IMR-90 (cell line): ENCODE measurements at regions not wholly inside any gene's neighbourhood (a gene's known extent, or its start where the extent isn't known, plus 50 kb on each side); places are given as distances from the start of the nearest gene placed in this dataset.

ENCODE experiments used
- ATAC-seq: fragments of 200-7000 bp; cut with Tn5 transposase; 2 replicates; pipeline ENCODE4 v1.9.1; 2020; ENCODE audit warnings: low read depth, mild to moderate bottlenecking, moderate library complexity
- BruUV-seq: library from RNA; stranded (reverse); fragments of 400-500 nt; replicated peaks from 2 replicates; lab custom pipeline; 2021; lab: Mats Ljungman, UMichigan
- CTCF ChIA-PET: fragments of 300-600 bp; formaldehyde crosslinking; extraction: SDS; loops from one replicate; lab custom pipeline; 2021; ENCODE audit warnings: antibody characterized with exemption; lab: Yijun Ruan, JAX
- POLR2A ChIA-PET: fragments of 300-600 bp; sonication (Branson Sonifier 250); formaldehyde crosslinking; loops from one replicate; lab custom pipeline; 2022; ENCODE audit warnings: antibody characterized with exemption; ENCODE audit not compliant: unreplicated experiment; lab: Charles Lee
- DNase-seq: peaks from one replicate; pipeline ENCODE4 v3.0.0; 2013
- H2AFZ ChIP-seq: replicated peaks from 2 replicates; pipeline ENCODE3; 2013; ENCODE audit warnings: low read length, mild to moderate bottlenecking; ENCODE audit not compliant: poor library complexity
- H2AK5ac ChIP-seq: 2 replicates; pipeline ENCODE4 v1.6.1; 2013; ENCODE audit warnings: low read depth, low read length, inconsistent platforms
- H2AK9ac ChIP-seq: replicated peaks from 2 replicates; pipeline ENCODE3; 2013; ENCODE audit warnings: mild to moderate bottlenecking, low read depth, low read length, moderate library complexity; ENCODE audit not compliant: poor library complexity
- H2BK120ac ChIP-seq: 2 replicates; pipeline ENCODE4 v1.6.1; 2013; ENCODE audit warnings: low read depth, low read length, inconsistent platforms
- H2BK15ac ChIP-seq: 3 replicates; pipeline ENCODE4 v1.6.1; 2013; ENCODE audit warnings: low read depth, low read length, inconsistent platforms
- H2BK20ac ChIP-seq: 2 replicates; pipeline ENCODE4 v1.6.1; 2013; ENCODE audit warnings: low read depth, mild to moderate bottlenecking, inconsistent platforms, low read length, moderate library complexity
- H2BK5ac ChIP-seq: 2 replicates; pipeline ENCODE4 v1.6.1; 2013; ENCODE audit warnings: mild to moderate bottlenecking, low read depth, low read length, inconsistent platforms; ENCODE audit not compliant: poor library complexity, severe bottlenecking
- H3K14ac ChIP-seq: replicated peaks from 2 replicates; pipeline ENCODE4 v1.6.1; 2013; ENCODE audit warnings: low read depth, low read length, inconsistent platforms
- H3K18ac ChIP-seq: 2 replicates; pipeline ENCODE4 v1.6.1; 2013; ENCODE audit warnings: low read depth, low read length, control low read depth
- H3K23ac ChIP-seq: 2 replicates; pipeline ENCODE4 v1.6.1; 2013; ENCODE audit warnings: low read depth, low read length, inconsistent platforms
- H3K27ac ChIP-seq: 2 replicates; pipeline ENCODE4 v1.5.1; 2013; ENCODE audit warnings: mild to moderate bottlenecking, control low read depth, low read length; ENCODE audit not compliant: insufficient read depth
- H3K27me3 ChIP-seq: 2 replicates; pipeline ENCODE4 v1.6.1; 2013; ENCODE audit warnings: low read length; ENCODE audit not compliant: control insufficient read depth, insufficient read depth
- H3K36me3 ChIP-seq: 2 replicates; pipeline ENCODE4 v1.6.1; 2013; ENCODE audit warnings: low read length, mixed read lengths; ENCODE audit not compliant: control insufficient read depth, insufficient read depth
- H3K4ac ChIP-seq: 2 replicates; pipeline ENCODE4 v1.6.1; 2013; ENCODE audit warnings: low read depth, low read length, inconsistent platforms
- H3K4me1 ChIP-seq: 2 replicates; pipeline ENCODE4 v1.6.1; 2013; ENCODE audit warnings: low read length, mixed read lengths; ENCODE audit not compliant: control insufficient read depth, insufficient read depth
- H3K4me2 ChIP-seq: 2 replicates; pipeline ENCODE4 v1.6.1; 2013; ENCODE audit warnings: low read depth, mild to moderate bottlenecking, control low read depth, low read length, moderate library complexity
- H3K4me3 ChIP-seq: 2 replicates; pipeline ENCODE4 v1.5.1; 2013; ENCODE audit warnings: low read depth, mild to moderate bottlenecking, control low read depth, low read length, moderate library complexity; ENCODE audit not compliant: insufficient read depth
- H3K56ac ChIP-seq: 2 replicates; pipeline ENCODE4 v1.6.1; 2013; ENCODE audit warnings: low read length, inconsistent platforms; ENCODE audit not compliant: insufficient read depth; ENCODE audit errors: extremely low read depth
- H3K79me1 ChIP-seq, 2 experiments: 2 replicates each; pipeline ENCODE4 v1.6.1; 2013; ENCODE audit warnings: low read length in 2 of 2, inconsistent platforms in 1 of 2, low read depth in 1 of 2
- H3K9ac ChIP-seq: 2 replicates; pipeline ENCODE4 v1.6.1; 2013; ENCODE audit warnings: low read depth, low read length, control low read depth
- H3K9me1 ChIP-seq: 2 replicates; pipeline ENCODE4 v1.6.1; 2013; ENCODE audit warnings: low read length, inconsistent platforms; ENCODE audit not compliant: insufficient read depth
- H3K9me3 ChIP-seq: 2 replicates; pipeline ENCODE4 v1.6.1; 2013; ENCODE audit warnings: low read length; ENCODE audit not compliant: control insufficient read depth, insufficient read depth
- H4K20me1 ChIP-seq: 2 replicates; pipeline ENCODE4 v1.6.1; 2013; ENCODE audit warnings: low read length, inconsistent platforms; ENCODE audit not compliant: insufficient read depth
- H4K5ac ChIP-seq: 2 replicates; pipeline ENCODE4 v1.6.1; 2013; ENCODE audit warnings: mild to moderate bottlenecking, low read depth, low read length, control low read depth
- H4K8ac ChIP-seq, 2 experiments: 2 replicates each; pipeline ENCODE4 v1.6.1; 2013; ENCODE audit warnings: low read depth in 2 of 2, low read length in 2 of 2, control low read depth in 1 of 2, inconsistent platforms in 1 of 2
- H4K91ac ChIP-seq: 2 replicates; pipeline ENCODE4 v1.6.1; 2013; ENCODE audit warnings: low read depth, low read length, inconsistent platforms; ENCODE audit not compliant: insufficient read depth
- BHLHE40 ChIP-seq: fragments of 150-350 bp; IDR thresholded peaks from 2 replicates; pipeline ENCODE4 v1.6.1; 2016; ENCODE audit warnings: mild to moderate bottlenecking, low read depth, low read length
- CEBPB ChIP-seq: IDR thresholded peaks from 2 replicates; pipeline ENCODE4 v1.6.1; 2012; ENCODE audit warnings: low read depth, low read length, improper control_type of control experiment
- CHD1 ChIP-seq: IDR thresholded peaks from 2 replicates; pipeline ENCODE4 v1.6.1; 2012; ENCODE audit warnings: low read depth, low read length, improper control_type of control experiment
- FOS ChIP-seq: fragments of 150-350 bp; IDR thresholded peaks from 2 replicates; pipeline ENCODE4 v1.6.1; 2016; ENCODE audit warnings: low read depth, low read length
- MAFK ChIP-seq: IDR thresholded peaks from 2 replicates; pipeline ENCODE4 v1.6.1; 2012; ENCODE audit warnings: low read depth, low read length, improper control_type of control experiment
- MAZ ChIP-seq: IDR thresholded peaks from 2 replicates; pipeline ENCODE4 v1.6.1; 2012; ENCODE audit warnings: low read depth, mild to moderate bottlenecking, low read length, improper control_type of control experiment, moderate library complexity, borderline replicate concordance
- MXI1 ChIP-seq: IDR thresholded peaks from 2 replicates; pipeline ENCODE4 v1.6.1; 2012; ENCODE audit warnings: low read depth, mild to moderate bottlenecking, low read length, moderate library complexity, borderline replicate concordance
- NFE2L2 ChIP-seq: fragments of 150-350 bp; IDR thresholded peaks from 2 replicates; pipeline ENCODE4 v1.6.1; 2016; ENCODE audit warnings: low read depth, mild to moderate bottlenecking, low read length
- POLR2A ChIP-seq: IDR thresholded peaks from 2 replicates; pipeline ENCODE4 v1.6.1; 2012; ENCODE audit warnings: mild to moderate bottlenecking, low read depth, low read length
- RAD21 ChIP-seq: IDR thresholded peaks from 2 replicates; pipeline ENCODE4 v1.6.1; 2012; ENCODE audit warnings: low read length, improper control_type of control experiment
- RCOR1 ChIP-seq: IDR thresholded peaks from 2 replicates; pipeline ENCODE4 v1.6.1; 2012; ENCODE audit warnings: mild to moderate bottlenecking, low read length, improper control_type of control experiment; ENCODE audit not compliant: insufficient replicate concordance
- RFX5 ChIP-seq: IDR thresholded peaks from 2 replicates; pipeline ENCODE4 v1.8.0; 2012; ENCODE audit warnings: low read depth, mild to moderate bottlenecking, low read length, moderate library complexity
- SMC3 ChIP-seq: fragments of 150-350 bp; IDR thresholded peaks from 2 replicates; pipeline ENCODE4 v1.6.1; 2016; ENCODE audit warnings: low read depth, mild to moderate bottlenecking, antibody characterized with exemption, low read length, moderate library complexity
- WGBS, 2 experiments: methylation state at CpG; one replicate each; pipeline versions ENCODE4 v1.1.5 to v1.1.7; 2013; ENCODE audit warnings: missing lambda C conversion rate in 2 of 2; ENCODE audit not compliant: insufficient read length in 1 of 2; ENCODE audit errors: extremely low coverage in 2 of 2; 5-methylcytosine and 5-hydroxymethylcytosine counted together
- dilution Hi-C: fragments of 300-500 bp; cut with HindIII; formaldehyde crosslinking; loops from one replicate; pipeline ENCODE4 v1.14.3; 2018; ENCODE audit warnings: low sequenced_read_pairs; ENCODE audit not compliant: unreplicated experiment
- in situ Hi-C: fragments of 300-500 bp; cut with MboI; formaldehyde crosslinking; loops from 3 replicates; pipeline ENCODE4 v1.14.3; 2019; ENCODE audit warnings: low sequenced_read_pairs, inconsistent platforms, mixed read lengths
- intact Hi-C: fragments of 100-400 bp; cut with micrococcal nuclease; formaldehyde crosslinking; loops from 2 replicates; pipeline ENCODE4 v1.10.0; 2022
- TF ChIP-seq, protein P1 (sequence below): fragments of 150-350 bp; IDR thresholded peaks from 2 replicates; pipeline ENCODE4 v1.6.1; 2017; ENCODE audit warnings: mild to moderate bottlenecking, antibody characterized with exemption, low read length, low read depth
- TF ChIP-seq, protein P2 (sequence below): conservative IDR thresholded peaks from 2 replicates; pipeline ENCODE4 v1.5.1; 2012; ENCODE audit warnings: mild to moderate bottlenecking, low read depth, low read length, improper control_type of control experiment
- TF ChIP-seq, protein P3 (sequence below): fragments of 150-350 bp; IDR thresholded peaks from 2 replicates; pipeline ENCODE4 v1.6.1; 2016; ENCODE audit warnings: low read depth, mild to moderate bottlenecking, low read length, moderate library complexity, borderline replicate concordance

DNA sequence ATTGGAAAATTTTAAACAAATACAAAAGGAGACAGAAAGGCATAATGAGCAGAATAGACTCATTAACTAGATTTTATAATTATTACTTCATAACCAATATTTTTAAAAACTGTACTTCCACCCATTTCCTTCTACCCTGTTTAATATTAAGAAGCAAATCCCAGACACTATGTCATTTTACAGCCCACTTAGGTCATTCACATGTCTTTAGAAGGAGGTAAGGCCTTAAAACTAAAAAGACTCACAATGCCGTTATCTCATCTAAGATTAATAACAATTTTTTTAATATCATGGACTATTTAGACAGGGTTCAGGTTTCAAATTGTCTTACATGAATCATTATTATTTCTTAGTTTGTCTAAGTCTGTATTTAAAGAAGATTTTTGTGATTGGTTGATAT lies 217.2 kb downstream of the NFKBIZ start:
- H3K27me3 ChIP-seq, result no peaks in the 10 kb centered on the region
- no peak overlapping the region for H3K9ac ChIP-seq
- no peak overlapping the region for H2AK5ac ChIP-seq
- no peak overlapping the region for H4K91ac ChIP-seq
- no peak overlapping the region for H4K5ac ChIP-seq
- no peak for DNase-seq
- no peaks in the 10 kb centered on the region for H3K36me3 ChIP-seq
- H4K20me1 ChIP-seq, result no peaks in the 10 kb centered on the region
- no peak overlapping the region for H2AFZ ChIP-seq
- no peak overlapping the region for H3K4me3 ChIP-seq
- no peak overlapping the region for H3K14ac ChIP-seq
- no peak overlapping the region for H2BK120ac ChIP-seq
- WGBS, 2 experiments, result no CpG with 5 or more reads among the region's 1 CpG
- dilution Hi-C loops (no loop called here), intact Hi-C loops (no loop called here), in situ Hi-C loops (no loop called here)
- CTCF ChIA-PET, result no interaction called here
- H3K9me1 ChIP-seq, result no peaks in the 10 kb centered on the region; the same call in 1 of the 2 replicates
- no peak overlapping the region for H3K4ac ChIP-seq
- TF ChIP-seq MAZ (no peak), POLR2A (no peak), RFX5 (no peak), RAD21 (no peak), CHD1 (no peak), NFE2L2 (no peak), SMC3 (no peak), RCOR1 (no peak), MXI1 (no peak), BHLHE40 (no peak), FOS (no peak), MAFK (no peak), CEBPB (no peak)
- TF ChIP-seq, protein P1, sequence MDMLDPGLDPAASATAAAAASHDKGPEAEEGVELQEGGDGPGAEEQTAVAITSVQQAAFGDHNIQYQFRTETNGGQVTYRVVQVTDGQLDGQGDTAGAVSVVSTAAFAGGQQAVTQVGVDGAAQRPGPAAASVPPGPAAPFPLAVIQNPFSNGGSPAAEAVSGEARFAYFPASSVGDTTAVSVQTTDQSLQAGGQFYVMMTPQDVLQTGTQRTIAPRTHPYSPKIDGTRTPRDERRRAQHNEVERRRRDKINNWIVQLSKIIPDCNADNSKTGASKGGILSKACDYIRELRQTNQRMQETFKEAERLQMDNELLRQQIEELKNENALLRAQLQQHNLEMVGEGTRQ, result no peak
- TF ChIP-seq, protein P2, sequence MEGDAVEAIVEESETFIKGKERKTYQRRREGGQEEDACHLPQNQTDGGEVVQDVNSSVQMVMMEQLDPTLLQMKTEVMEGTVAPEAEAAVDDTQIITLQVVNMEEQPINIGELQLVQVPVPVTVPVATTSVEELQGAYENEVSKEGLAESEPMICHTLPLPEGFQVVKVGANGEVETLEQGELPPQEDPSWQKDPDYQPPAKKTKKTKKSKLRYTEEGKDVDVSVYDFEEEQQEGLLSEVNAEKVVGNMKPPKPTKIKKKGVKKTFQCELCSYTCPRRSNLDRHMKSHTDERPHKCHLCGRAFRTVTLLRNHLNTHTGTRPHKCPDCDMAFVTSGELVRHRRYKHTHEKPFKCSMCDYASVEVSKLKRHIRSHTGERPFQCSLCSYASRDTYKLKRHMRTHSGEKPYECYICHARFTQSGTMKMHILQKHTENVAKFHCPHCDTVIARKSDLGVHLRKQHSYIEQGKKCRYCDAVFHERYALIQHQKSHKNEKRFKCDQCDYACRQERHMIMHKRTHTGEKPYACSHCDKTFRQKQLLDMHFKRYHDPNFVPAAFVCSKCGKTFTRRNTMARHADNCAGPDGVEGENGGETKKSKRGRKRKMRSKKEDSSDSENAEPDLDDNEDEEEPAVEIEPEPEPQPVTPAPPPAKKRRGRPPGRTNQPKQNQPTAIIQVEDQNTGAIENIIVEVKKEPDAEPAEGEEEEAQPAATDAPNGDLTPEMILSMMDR, result no peak
- TF ChIP-seq, protein P3, sequence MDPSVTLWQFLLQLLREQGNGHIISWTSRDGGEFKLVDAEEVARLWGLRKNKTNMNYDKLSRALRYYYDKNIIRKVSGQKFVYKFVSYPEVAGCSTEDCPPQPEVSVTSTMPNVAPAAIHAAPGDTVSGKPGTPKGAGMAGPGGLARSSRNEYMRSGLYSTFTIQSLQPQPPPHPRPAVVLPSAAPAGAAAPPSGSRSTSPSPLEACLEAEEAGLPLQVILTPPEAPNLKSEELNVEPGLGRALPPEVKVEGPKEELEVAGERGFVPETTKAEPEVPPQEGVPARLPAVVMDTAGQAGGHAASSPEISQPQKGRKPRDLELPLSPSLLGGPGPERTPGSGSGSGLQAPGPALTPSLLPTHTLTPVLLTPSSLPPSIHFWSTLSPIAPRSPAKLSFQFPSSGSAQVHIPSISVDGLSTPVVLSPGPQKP, result no peak
- H4K8ac ChIP-seq, result no peak overlapping the region
- no peak overlapping the region for H3K18ac ChIP-seq
- no peaks in the 10 kb centered on the region for H3K79me1 ChIP-seq
- H3K23ac ChIP-seq, result no peak overlapping the region
- no peak overlapping the region for H3K4me2 ChIP-seq
- H3K27ac ChIP-seq, result no peak overlapping the region
- no peak overlapping the region for H2AK9ac ChIP-seq
- no TSS peak for BruUV-seq
- no peaks in the 10 kb centered on the region for H3K9me3 ChIP-seq
- POLR2A ChIA-PET, result no interaction called here
- no peak overlapping the region for H2BK20ac ChIP-seq
- H2BK15ac ChIP-seq, result no peak overlapping the region
- H3K4me1 ChIP-seq, result peaks cover 4% of the 10 kb centered on the region
- no peak overlapping the region for H3K56ac ChIP-seq
- H2BK5ac ChIP-seq, result no peak overlapping the region
- ATAC-seq, result no peak
